LHCN-M2 (cell line): ENCODE measurements at regions not wholly inside any gene's neighbourhood (a gene's known extent, or its start where the extent isn't known, plus 50 kb on each side); places are given as distances from the start of the nearest gene placed in this dataset.
A peak's percentile ranks its signal among the peaks of the same experiment; 100 is the strongest.
"Not testable (repeated sequence)": the region's sequence is repeated elsewhere in the genome, so short reads cannot be mapped to it uniquely, and the experiment has no call there.

Experiments used
- DNase-seq: peaks from one replicate; pipeline ENCODE4 v3.0.0-alpha.2; 2012; ENCODE audit warnings: low read depth

DNA sequence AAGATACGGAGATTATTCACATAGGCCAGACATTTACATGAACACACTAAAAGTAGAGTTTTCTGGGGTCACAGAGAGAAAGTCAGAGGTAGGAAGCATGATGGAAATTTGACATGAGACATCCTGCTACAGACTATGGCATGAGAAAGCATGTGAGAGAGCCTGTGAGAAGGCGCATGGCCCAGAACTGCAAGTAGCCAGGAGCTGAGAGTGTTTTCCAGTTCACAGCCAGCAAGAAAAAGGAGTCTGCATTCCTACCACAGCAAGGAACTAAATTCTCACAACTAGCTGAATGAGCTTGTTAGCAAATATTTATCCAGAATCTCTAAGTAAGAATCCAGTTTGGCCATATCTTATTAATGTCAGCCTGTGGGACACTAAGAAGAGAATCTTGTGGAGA is 673.3 kb downstream of the BRINP3 start:
- no peak for DNase-seq

DNA sequence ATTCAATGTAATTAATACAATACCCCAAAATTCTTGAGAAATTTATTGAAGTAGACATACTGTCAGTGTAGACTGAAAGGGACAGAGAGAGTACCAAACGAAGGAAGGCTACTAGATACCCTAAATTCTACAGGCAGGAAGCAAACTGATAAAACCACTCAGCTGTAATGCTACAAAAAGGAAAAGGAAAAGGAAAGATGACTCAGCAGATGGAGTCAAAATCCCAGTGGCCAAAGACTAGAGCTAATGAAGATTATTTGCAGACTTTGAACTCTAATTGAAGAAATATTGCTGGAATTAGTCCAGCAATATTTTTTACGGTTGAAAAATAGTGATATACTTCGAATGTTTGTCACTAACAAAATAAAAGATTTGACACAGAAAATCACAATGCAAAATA is 671.9 kb downstream of the BRINP3 start:
- DNase-seq: no peak

DNA sequence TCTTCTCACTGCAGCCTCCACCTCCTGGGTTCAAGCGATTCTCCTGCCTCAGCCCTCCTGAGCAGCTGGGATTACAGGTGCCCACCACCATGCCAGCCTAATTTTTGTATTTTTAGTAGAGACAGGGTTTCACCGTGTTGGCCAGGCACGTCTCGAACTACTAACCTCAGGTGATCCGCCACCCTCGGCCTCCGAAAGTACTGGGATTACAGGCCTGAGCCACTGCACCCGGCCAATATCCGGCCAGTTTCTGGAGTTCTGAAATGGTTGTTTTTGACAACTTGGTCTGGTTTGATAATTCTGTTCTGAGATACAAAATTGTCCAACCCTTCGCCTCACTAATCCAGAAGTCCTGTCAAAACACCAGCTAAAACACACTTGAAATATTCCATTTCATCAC is 667.0 kb downstream of the BRINP3 start:
- not testable (repeated sequence) for DNase-seq

DNA sequence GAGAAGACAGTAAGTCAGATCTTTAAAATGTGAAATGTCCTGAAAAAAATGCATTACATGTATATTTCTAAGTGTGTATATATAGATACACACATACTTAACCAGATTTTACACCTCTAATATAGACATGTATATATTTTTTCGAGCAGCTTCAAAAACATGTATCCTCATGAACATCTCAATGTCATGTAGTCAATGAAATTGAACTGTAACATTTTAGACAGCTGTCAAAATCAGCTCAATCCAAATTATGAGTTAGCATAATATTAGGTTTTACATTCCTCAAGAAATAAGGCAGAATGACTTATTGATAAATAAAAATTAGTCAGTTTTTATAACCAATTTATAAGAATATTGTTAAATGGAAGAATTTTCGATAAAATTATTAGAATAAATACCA is 665.7 kb downstream of the BRINP3 start:
- DNase-seq: no peak

DNA sequence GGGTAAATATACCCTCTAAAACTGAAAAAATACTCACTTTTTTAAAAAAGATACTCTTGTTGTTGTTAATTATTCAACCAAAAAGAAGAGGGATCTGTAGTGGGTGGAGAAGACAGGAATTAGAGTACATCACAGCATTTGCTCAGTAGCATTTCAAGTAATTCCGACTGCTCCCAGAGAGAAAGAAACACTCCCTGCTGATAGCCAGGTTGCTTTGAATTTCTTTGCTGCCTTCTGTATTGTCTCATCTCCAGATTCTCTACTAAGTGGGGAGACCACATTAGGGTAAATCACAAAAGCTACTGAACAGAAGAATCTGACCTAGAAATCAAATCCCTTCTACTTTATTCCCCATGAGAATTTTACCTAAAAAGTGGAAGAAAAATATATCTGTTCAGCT is 661.1 kb downstream of the BRINP3 start:
- DNase-seq: no peak

DNA sequence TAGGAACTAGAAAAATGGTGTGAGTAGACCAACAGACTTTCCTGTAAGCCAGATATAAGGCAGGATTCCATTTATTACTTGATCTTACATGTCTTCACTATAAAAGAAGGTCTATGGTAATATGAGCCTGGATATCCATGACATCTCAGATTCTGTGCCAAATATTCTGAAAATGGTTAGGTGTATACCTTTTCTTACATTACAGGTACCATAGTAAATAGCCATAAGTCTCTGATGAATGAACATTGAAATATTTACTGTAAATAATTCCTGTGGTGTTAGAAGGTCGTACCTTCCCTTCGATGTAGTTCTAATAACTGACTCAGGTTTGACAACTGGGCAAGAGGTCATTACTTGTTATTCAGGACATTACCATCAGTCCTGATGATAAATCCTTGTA is 657.9 kb downstream of the BRINP3 start:
- no peak for DNase-seq

DNA sequence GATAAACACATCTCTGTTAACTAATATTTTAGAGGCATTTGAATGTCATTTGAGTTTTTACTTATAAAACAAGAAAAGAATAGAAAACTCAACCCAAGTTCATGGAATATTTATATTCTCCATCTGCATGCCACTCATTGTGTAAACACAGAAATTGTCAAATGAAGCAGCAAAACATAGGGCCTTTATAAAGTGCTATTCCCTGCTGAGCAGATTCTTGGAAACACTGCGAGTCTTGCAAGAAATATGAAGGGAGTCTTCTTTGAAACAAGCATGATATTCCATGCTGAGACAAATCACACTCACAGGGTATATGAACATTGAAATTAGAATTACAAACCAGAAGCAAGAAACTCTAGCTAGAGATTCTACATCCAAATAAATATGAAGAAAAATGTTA is 655.8 kb downstream of the BRINP3 start:
- DNase-seq: no peak

DNA sequence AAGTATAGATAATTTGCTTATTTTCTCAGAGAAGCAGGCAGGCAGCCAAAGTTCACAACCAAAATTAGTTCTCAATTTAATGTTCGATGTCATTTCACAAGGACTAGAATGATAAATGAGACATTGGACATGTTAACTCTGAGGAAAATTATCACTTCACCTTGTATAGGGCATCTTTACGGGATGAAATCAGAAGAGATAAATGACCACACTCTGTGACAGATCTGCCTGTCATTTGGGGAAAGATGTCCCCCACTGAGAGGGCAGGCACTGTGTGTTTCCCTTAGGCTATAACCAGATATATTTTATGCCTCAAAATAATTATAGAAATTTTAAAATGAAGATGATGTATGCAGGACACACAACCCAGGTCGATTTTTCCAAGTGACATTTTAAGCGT is 642.9 kb downstream of the BRINP3 start:
- no peak for DNase-seq

DNA sequence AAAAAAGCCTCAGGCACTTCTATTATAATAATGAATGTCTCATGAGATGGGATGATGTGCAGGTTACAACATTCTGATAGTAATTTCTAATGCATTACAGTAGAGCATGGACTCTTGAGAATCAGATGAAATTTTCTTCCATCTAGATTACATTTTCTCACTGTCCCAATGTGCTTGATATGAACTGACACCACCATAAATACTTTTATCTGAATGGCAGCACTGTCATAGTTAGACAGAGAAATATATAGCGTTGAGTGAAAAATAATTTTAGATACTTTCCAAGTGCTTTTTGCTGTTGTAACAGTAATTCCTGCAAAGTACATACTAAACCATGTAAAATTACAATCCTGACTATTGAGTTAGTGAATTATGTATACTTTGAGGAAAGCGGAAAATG is 630.1 kb downstream of the BRINP3 start:
- no peak for DNase-seq

DNA sequence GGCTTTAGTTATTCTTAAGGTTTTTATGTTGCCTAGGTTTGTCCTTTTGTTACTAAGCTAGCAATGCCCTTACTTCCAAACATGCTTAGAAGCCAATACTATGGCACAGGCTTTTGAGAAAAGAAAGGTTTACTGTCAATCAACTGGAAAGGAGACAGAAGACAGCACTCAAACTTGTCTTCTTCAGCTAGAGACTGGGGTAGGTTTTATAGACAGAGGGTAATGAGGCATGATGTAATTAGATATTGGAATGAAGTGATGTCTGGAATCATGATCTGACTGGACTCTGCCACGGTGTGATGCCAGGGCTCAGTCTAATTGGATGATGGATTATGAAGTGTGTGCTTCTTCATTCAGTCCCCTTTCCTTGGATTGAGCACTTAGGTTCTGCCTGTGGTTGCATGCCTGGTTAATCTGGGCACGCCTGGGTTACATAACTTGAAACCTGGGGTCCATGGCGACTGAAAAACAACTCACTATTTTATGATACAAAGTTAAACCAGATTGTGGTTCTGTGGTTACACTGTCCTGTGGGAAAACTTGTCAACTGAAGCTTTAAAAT is 625.8 kb downstream of the BRINP3 start:
- no peak for DNase-seq

DNA sequence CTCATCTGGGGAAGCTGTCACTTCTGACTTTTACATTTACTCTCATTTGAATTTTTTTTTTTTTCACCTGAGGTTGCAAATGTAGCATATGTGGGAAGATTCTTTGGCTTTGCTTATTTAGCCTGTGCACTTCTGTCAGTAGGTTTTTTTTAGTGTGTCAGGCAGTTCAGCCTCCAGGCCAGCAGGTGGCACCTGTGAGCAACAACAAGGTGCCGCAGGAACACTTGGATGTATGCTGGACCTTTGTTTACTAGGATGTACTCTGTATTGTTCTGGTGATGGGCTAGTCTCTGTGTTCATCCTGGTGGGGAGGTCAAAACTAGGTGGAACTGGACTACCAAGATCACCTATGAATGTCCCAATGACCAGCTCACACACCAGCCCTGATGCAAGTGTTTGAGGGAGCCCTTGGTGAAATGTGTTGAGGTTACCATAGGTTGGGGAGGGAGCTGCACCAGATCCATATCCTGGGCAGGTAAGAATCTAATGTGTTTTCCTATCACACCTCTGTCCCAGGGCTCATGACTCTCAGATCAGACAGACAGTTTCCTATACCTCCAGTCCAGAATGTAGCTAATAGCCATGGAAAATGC is 618.2 kb downstream of the BRINP3 start:
- peak; percentile 10 for DNase-seq

DNA sequence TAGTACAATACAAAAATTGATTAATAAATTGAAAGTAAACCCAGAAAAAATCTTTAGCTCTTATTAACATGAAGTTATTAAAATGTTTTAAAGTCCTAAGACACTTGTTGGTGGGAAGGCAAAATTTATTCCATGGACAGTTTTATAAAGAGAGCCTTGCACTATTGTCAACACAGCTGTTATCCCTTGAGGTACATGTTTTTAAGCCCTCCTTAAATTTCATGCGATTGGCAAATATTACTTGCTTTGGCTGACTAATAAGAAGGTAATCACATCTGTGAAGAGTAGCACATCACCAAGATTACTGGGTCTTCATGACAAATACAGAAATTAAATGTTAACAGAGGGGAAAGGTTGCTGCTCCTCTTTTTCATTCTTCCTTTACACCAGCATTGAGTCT is 611.1 kb downstream of the BRINP3 start:
- DNase-seq: peak; percentile 9

DNA sequence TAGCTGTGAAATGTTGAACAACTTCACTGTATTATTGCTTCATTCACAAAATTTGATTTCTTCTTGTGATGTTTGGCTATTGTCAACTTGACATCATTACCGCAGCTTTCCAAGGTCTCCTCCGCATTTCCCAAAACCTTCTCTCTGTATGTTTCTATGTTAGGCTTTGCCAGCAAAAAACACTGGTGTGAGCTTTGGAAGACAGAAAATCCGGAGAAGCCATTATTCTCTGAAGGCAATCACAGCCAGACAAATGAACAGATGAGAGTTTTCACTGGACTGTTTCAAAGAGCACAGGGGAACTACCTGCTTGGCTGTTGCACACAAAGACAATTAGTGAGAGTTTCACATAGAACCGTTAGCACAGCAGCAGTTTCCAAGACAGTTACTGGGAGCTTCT is 609.6 kb downstream of the BRINP3 start:
- DNase-seq: no peak

DNA sequence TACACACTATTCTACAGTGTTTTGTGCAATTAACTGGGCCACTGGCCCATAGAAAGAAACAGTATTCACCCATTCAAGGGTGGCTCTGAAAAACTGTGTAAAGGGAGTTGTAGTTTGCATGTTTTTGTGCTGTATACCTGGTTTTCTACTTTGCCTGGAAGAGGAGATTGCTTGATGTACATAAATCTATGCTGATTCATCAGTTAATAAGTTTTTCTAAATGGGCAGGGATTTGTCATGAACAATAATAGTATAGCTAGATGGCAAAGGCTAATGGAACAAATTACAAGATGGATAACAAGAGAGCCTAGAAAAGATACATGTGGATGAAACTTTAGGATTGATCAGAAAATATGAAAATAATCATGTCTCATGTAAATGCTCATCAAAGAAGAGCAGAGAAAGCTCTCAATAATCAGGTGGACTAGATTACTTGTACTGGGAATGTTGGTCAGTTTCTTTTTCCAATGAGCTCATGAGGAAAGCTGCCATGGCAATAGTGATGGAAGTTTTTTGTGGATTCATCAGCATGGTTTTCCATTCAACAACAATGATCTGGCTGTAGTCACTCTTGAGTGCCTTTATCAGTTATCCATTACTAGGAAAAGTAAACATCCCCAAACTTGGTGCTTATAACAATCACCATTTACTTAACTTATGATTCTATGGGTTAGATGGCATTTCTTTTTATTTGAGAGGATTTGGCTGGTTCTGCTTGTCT is 602.8 kb downstream of the BRINP3 start:
- no peak for DNase-seq

DNA sequence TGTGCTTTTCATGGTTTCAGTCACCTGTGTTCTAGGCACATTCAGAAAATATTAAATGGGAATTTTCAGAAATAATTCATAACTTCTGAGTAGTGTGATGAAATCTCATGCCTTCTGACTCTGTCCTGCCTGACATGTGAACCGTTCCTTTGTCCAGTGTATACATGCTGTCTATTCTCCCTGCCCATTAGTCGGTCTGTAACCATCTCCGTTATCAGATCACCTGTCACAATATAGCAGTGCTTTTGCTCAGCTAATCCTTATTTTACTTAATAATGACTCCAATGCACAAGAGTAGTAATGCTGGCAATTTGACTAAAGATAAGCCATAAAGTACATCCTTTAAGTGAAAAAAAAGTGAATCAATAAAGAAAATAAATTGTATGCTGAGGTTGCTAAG is 597.5 kb downstream of the BRINP3 start:
- no peak for DNase-seq

DNA sequence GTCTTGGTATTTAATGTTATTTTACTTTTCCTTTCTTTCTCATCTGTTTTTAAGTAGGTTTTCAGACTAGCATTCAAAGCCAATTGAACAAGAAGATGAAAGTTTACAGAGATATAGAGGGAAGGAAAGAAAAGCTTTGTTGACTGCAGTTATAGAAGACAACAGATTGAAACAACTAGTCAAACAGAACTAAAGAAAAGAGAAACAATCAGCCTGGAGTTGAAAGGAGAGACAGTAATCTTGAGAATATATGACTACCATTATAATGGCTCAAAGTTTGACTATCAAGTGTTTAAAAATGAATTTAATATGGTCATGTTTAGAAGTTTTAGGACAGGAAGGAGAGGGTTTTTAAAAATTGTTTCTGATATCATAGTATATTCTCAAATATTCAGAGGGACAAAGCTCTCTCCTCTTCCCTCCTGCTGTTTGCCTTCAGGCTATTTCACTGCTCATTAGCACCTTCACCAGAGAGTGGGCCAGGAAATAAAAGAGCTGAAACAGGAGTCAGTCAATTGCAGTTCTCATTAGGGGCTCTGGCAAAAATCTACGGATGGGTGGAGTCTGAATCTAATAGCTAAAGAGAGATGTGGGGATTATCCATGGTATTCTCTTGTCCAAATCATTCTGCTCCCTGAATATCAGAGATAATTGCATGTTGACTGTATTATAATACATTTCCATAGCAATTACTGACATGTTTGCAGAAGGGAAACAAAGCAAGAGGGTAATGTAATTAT is 577.8 kb downstream of the BRINP3 start:
- DNase-seq: no peak

DNA sequence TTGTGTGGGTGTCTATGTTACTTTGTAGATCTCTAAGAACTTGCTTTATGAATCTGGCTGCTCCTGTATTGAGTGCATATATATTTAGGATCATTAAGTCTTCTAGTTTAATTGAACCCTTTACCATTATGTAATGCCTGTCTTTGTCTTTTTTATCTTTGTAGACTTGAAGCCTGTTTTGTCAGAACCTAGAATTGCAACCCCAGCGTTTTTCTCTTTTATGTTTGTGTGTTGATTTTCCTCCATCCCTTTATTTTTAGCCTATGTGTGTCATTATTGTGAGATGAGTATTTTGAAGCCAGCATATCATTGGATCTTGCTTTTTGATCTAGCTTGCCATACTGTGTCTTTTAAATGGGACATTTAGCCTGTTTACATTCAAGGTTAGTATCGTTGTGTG is 573.2 kb downstream of the BRINP3 start:
- no peak for DNase-seq

DNA sequence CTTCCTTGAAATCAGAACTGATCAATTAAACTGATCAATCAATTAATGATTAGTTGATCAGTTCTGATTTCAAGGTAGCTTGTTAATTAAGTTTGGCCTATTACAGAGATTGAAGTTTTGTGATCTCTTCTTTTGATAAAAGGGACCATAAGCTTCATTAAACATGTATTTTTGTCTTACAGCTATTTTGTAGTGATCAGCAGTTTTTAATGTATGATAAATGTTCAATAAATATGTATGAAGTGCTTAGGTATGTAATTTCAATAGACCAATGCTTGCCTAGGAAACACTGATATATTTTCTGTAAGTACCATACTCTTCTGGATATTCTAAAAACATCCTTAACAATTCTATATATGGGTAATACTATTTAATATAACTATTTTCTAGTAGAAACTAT is 569.6 kb downstream of the BRINP3 start:
- DNase-seq: no peak

DNA sequence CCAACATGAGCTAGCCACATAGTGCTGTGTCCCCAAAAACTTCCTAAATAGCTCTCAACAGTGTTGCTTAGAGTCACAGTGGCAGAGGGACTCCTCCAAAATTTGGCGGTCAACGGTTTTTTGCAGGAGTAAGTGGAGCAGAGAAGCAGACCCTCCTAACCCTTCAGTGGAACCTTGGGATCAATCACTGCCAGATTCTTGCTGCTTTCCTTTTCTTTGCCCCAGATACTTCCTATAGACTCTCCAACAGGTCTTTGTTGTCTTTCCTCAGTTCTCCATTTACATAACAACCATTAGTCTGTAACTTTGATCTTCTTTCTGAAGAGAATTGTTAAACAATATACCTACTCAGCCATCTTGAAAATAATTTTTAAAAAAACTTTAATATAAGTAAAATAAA is 556.1 kb downstream of the BRINP3 start:
- DNase-seq: no peak

DNA sequence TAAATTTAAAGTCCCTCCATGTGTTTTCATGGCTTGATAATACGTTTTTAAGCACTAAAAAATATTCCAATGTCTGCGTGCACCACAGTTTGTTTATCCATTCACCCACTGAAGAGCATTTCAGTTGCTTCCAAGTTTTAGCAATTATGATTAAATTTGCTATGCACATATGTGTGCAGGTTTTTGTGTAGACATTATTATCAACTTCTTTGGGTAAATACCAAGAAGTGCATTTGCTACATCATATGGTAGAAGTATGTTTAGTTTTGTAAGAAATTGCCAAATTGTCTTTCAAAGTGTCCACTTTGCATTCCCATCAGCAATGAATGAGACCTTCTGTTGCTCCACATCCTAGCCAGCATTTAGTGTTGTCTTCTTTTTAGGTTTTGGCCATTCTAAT is 550.0 kb downstream of the BRINP3 start:
- DNase-seq: no peak

DNA sequence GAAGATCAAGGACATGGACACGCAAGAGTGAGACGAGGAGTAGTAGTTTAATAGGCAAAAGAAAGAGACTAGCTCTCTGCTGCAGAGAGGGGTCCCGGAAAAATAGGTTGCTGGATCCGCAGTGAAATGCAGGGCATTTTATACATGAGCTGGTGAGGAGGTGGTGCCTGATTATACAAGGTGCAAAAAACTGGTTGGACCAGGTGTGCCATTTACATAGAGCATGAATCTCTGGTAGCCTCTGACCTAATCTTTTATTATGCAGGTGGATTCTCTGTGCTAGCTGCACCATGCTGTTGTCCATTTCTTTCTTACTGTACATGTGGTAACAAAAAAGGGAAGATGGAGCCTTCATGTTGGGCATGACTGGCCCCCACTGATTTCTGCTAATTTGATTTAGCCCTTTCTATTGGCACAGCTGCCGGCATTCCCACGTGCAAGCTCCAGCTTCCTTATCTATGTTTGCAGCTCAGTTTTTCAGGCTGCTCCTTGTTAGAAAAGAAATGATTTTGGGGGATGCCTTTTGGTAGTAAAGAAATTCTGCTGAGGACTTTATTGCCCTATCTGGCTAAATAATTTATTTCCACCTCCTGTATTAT is 548.1 kb downstream of the BRINP3 start:
- no peak for DNase-seq

DNA sequence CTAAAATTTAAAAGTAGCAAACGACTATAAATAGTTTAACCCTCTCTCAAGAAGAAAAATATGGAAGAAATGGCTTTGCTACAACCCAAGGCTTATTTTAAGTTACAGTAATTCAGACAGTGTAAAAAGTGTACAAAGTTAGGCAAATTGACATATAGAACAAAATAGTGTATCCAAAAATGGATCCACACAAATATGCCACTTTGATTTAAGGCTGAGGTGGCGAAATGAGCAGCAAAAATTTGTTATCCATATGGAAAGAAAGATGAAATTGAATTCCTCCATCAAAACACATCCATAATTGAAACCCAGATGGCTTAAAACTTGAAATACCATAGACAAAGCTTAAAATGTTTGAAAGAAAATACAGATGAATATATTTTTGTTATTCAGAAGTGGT is 540.8 kb downstream of the BRINP3 start:
- DNase-seq: no peak
